CD4-positive, alpha-beta memory T cell (primary cell): ENCODE measurements at regions not wholly inside any gene's neighbourhood (a gene's known extent, or its start where the extent isn't known, plus 50 kb on each side); places are given as distances from the start of the nearest gene placed in this dataset.

ENCODE experiments used
- CTCF ChIA-PET: fragments of 350-600 bp; sonication (Branson Sonifier 250); formaldehyde crosslinking; loops from one replicate; lab custom pipeline; 2021; ENCODE audit warnings: inconsistent platforms; ENCODE audit not compliant: partially characterized antibody; lab: Charles Lee
- POLR2A ChIA-PET: fragments of 350-600 bp; sonication (Branson Sonifier 250); formaldehyde crosslinking; loops from one replicate; lab custom pipeline; 2021; ENCODE audit not compliant: partially characterized antibody; lab: Charles Lee
- DNase-seq, 5 donors: peaks; one replicate each; pipeline versions ENCODE4 v3.0.0 to v3.0.0-alpha.2; 2020 to 2022; ENCODE audit warnings: mixed read lengths in 1 of 5
- H3K27ac ChIP-seq: one replicate; pipeline ENCODE4 v1.7.0; 2013; ENCODE audit warnings: low read depth, low read length
- H3K27me3 ChIP-seq: 2 replicates; pipeline ENCODE4 v1.7.0; 2013; ENCODE audit warnings: mild to moderate bottlenecking, low read length, moderate library complexity; ENCODE audit not compliant: insufficient read depth
- H3K36me3 ChIP-seq: 2 replicates; pipeline ENCODE4 v1.7.0; 2013; ENCODE audit warnings: mild to moderate bottlenecking, low read length, moderate library complexity; ENCODE audit not compliant: insufficient read depth
- H3K4me1 ChIP-seq: 2 replicates; pipeline ENCODE4 v1.7.0; 2013; ENCODE audit warnings: mild to moderate bottlenecking, low read length, moderate library complexity; ENCODE audit not compliant: insufficient read depth
- H3K4me3 ChIP-seq, 2 donors: one replicate each; pipeline ENCODE4 v1.7.0; 2013; ENCODE audit warnings: low read length in 2 of 2, mild to moderate bottlenecking in 1 of 2
- H3K9me3 ChIP-seq, 2 donors: one replicate each; pipeline ENCODE4 v1.7.0; 2013; ENCODE audit warnings: low read length in 2 of 2, control low read depth in 1 of 2; ENCODE audit not compliant: control insufficient read depth in 1 of 2
- H3K27ac Mint-ChIP-seq, 7 donors: one replicate each; pipeline ENCODE4 v1.8.0; 2020 to 2021; ENCODE audit warnings: mixed read lengths in 7 of 7, mild to moderate bottlenecking in 6 of 7, inconsistent platforms in 3 of 7, moderate library complexity in 3 of 7
- H3K27me3 Mint-ChIP-seq, 2 donors: one replicate each; pipeline ENCODE4 v1.8.0; 2020 to 2021; ENCODE audit warnings: mixed read lengths in 2 of 2
- H3K36me3 Mint-ChIP-seq, 2 donors: one replicate each; pipeline ENCODE4 v1.8.0; 2020 to 2021; ENCODE audit warnings: mixed read lengths in 2 of 2, inconsistent platforms in 1 of 2, mild to moderate bottlenecking in 1 of 2
- H3K4me1 Mint-ChIP-seq, 4 donors: one replicate each; pipeline ENCODE4 v1.8.0; 2020 to 2021; ENCODE audit warnings: mixed read lengths in 4 of 4, mild to moderate bottlenecking in 1 of 4
- H3K4me3 Mint-ChIP-seq, 8 donors: one replicate each; pipeline ENCODE4 v1.8.0; 2020 to 2021; ENCODE audit warnings: mixed read lengths in 8 of 8, mild to moderate bottlenecking in 7 of 8, moderate library complexity in 6 of 8, inconsistent platforms in 3 of 8
- H3K9me3 Mint-ChIP-seq, 8 donors: one replicate each; pipeline ENCODE4 v1.8.0; 2020 to 2021; ENCODE audit warnings: mixed read lengths in 8 of 8, mild to moderate bottlenecking in 5 of 8, inconsistent platforms in 3 of 8, moderate library complexity in 1 of 8
- intact Hi-C: fragments of 100-400 bp; cut with micrococcal nuclease; formaldehyde crosslinking; loops from one replicate; pipeline ENCODE4 v1.15.1; 2023

GRCh38 chr2:43021791-43022509, 204.5 kb downstream of the ZFP36L2 start:
- Mint-ChIP-seq H3K4me3 (no peak overlapping the region), H3K9me3 (peaks cover 0 to 18% (median 11%) of the 10 kb centered on the region in 8 donors), H3K27me3 (peaks cover 0 to 2% of the 10 kb centered on the region in 2 donors), H3K36me3 (peaks cover 0 to 3% of the 10 kb centered on the region in 2 donors), H3K27ac (peak overlapping the region in 1 of 7 donors; percentile 25), H3K4me1 (peaks cover 4 to 10% (median 7%) of the 10 kb centered on the region in 4 donors)
- no peaks in the 10 kb centered on the region for H3K9me3 ChIP-seq
- intact Hi-C loops: loop anchor here (5.0 kb wide), 1 partner anchor 460 kb away; no protein-coding TSS in a partner anchor
- no peak overlapping the region for H3K4me3 ChIP-seq
- CTCF ChIA-PET: no interaction called here
- no peaks in the 10 kb centered on the region for H3K36me3 ChIP-seq
- DNase-seq: no peak
- H3K27ac ChIP-seq: no peak overlapping the region
- POLR2A ChIA-PET: no interaction called here
- no peaks in the 10 kb centered on the region for H3K27me3 ChIP-seq
- peaks cover 3% of the 10 kb centered on the region for H3K4me1 ChIP-seq

- peaks cover 3% of the 10 kb centered on the region for H3K4me1 ChIP-seq
Observed at GRCh38 chr2:43020990-43021669, 205.3 kb downstream of the ZFP36L2 start.

DNA sequence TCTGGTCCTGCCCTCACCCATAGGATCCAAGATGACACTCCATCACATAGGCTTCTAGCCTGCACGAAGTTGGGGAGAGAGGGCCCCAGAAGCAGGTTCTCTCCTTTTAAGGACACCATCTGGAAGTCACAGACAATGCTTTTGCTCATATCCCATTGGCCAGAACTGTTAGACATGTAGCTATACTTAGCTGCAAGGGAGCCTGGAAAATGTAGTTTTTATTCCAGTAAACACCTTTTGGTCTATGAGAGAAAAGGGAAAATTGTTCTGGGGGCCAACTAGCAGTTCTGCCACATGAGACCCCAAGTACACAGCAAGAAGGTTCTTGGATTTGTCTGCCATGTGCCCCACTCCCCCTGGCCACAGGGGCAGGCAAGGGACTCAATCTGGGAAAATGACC, 206.1 kb downstream of the ZFP36L2 start:
- CTCF ChIA-PET: no interaction called here
- Histone ChIP-seq H3K27me3 (no peaks in the 10 kb centered on the region), H3K36me3 (no peaks in the 10 kb centered on the region), H3K4me1 (peaks cover 3% of the 10 kb centered on the region), H3K4me3 (no peak overlapping the region), H3K27ac (no peak overlapping the region), H3K9me3 (no peaks in the 10 kb centered on the region)
- DNase-seq: no peak
- Mint-ChIP-seq H3K27ac (no peak overlapping the region), H3K4me1 (peaks cover 4 to 10% (median 7%) of the 10 kb centered on the region in 4 donors), H3K36me3 (peaks cover 0 to 3% of the 10 kb centered on the region in 2 donors), H3K27me3 (peaks cover 0 to 2% of the 10 kb centered on the region in 2 donors), H3K9me3 (peaks cover 0 to 18% (median 11%) of the 10 kb centered on the region in 8 donors), H3K4me3 (no peak overlapping the region)
- POLR2A ChIA-PET: no interaction called here
- intact Hi-C loops: loop anchor here (5.0 kb wide), 1 partner anchor 462 kb away; no protein-coding TSS in a partner anchor

More at GRCh38 chr2:43020990-43021669, 205.3 kb downstream of the ZFP36L2 start:
- Mint-ChIP-seq H3K4me1 (peaks cover 4 to 10% (median 7%) of the 10 kb centered on the region in 4 donors), H3K4me3 (no peak overlapping the region), H3K27me3 (peaks cover 0 to 2% of the 10 kb centered on the region in 2 donors), H3K9me3 (peaks cover 0 to 18% (median 11%) of the 10 kb centered on the region in 8 donors), H3K27ac (peak overlapping the region in 1 of 7 donors; percentile 59), H3K36me3 (peaks cover 0 to 3% of the 10 kb centered on the region in 2 donors)
- H3K36me3 ChIP-seq: no peaks in the 10 kb centered on the region
- ChIA-PET POLR2A (no interaction called here), CTCF (no interaction called here)
- no peaks in the 10 kb centered on the region for H3K27me3 ChIP-seq
- no peak overlapping the region for H3K27ac ChIP-seq
- no peak overlapping the region for H3K4me3 ChIP-seq
- H3K9me3 ChIP-seq: no peaks in the 10 kb centered on the region
- intact Hi-C loops: loop anchor here (5.0 kb wide), 1 partner anchor 461 kb away; no protein-coding TSS in a partner anchor
- no peak for DNase-seq

- Mint-ChIP-seq H3K27me3 (peaks cover 0 to 2% of the 10 kb centered on the region in 2 donors), H3K4me1 (peaks cover 0 to 3% (median 1%) of the 10 kb centered on the region in 4 donors), H3K9me3 (peaks cover 0 to 16% (median 11%) of the 10 kb centered on the region in 8 donors), H3K36me3 (peaks cover 0 to 3% of the 10 kb centered on the region in 2 donors), H3K27ac (no peak overlapping the region), H3K4me3 (no peak overlapping the region)
- Histone ChIP-seq H3K4me1 (peaks cover under 1% of the 10 kb centered on the region), H3K36me3 (no peaks in the 10 kb centered on the region), H3K27me3 (no peaks in the 10 kb centered on the region), H3K4me3 (no peak overlapping the region), H3K9me3 (no peaks in the 10 kb centered on the region), H3K27ac (no peak overlapping the region)
- no peak for DNase-seq
- CTCF ChIA-PET: no interaction called here
- intact Hi-C loops: loop anchor here (5.0 kb wide), 1 partner anchor 463 kb away; no protein-coding TSS in a partner anchor
- POLR2A ChIA-PET: no interaction called here
Observed at GRCh38 chr2:43019536-43020183, 206.7 kb downstream of the ZFP36L2 start.

DNA sequence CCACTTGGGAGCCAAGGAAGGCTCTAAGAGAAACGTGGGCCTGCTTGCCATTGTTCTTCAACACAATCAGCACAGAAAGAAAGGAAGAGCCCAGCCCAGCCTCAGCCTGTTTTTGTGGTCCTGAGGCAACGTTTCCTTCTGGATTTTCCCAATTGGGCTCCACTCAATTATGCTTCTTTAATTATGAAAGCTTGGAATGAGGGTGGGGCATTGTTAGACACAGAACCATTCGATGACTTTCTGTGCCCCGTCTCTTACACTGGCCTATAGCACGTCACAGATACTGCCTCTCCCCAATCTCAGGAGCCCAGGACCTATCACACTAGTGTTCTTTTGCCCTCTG, 207.4 kb downstream of the ZFP36L2 start:
- Histone ChIP-seq H3K36me3 (no peaks in the 10 kb centered on the region), H3K9me3 (no peaks in the 10 kb centered on the region), H3K27me3 (no peaks in the 10 kb centered on the region), H3K4me1 (no peaks in the 10 kb centered on the region), H3K4me3 (no peak overlapping the region), H3K27ac (no peak overlapping the region)
- Mint-ChIP-seq H3K27ac (no peak overlapping the region), H3K4me1 (no peaks in the 10 kb centered on the region), H3K27me3 (peaks cover 0 to 2% of the 10 kb centered on the region in 2 donors), H3K9me3 (peaks cover 0 to 16% (median 11%) of the 10 kb centered on the region in 8 donors), H3K36me3 (peaks cover 0 to 3% of the 10 kb centered on the region in 2 donors), H3K4me3 (no peak overlapping the region)
- POLR2A ChIA-PET: no interaction called here
- intact Hi-C loops: no loop called here
- DNase-seq: no peak
- CTCF ChIA-PET: interaction anchor here (0.8 kb wide), 1 partner anchor 466 kb away, joined by 3 read pairs; no protein-coding TSS in a partner anchor

DNA sequence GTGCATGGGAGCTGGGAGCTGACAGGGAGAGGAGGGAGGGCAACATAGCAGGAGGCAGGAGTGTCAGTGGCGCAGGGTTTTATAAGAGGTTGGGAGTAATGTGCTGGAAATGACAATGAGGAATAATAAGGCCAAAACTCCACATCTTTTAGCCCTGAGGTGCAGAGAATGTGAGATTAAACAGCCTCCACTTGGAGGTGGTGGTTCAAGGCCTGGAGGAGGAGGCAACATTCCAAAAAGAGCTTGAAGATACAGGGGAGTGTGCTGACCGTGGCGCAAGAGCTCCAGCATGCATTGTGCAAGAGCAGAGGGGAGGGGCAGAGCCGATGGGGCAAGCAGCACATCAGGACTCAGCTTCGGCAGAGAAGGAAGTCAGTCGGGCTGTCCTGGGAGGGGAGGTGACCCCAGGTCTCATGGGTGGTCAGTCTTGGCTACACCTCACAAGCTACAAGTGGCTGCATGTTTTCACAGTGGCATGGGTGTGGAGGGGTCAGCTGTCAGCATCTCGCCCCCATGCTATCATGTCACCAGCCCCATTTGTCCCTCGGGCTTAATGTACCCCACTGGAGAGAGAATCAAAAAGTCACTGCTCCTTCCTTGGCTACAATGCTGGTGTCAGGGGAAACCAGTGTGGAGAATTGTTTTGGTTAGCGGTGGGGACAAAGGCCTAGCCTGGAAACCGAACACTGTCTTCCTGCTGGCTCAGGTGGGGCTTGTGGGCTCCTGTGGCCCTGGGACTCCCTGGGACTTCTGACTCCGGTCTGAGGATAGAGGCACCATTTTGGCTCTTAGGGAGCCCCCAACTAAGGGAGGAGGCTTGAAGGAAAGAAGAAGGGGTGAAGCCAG, 208.0 kb downstream of the ZFP36L2 start:
- no peak overlapping the region for H3K27ac ChIP-seq
- intact Hi-C loops: no loop called here
- Mint-ChIP-seq H3K27me3 (peaks cover 0 to 2% of the 10 kb centered on the region in 2 donors), H3K36me3 (peaks cover 0 to 3% of the 10 kb centered on the region in 2 donors), H3K4me3 (no peak overlapping the region), H3K4me1 (no peaks in the 10 kb centered on the region), H3K27ac (no peak overlapping the region), H3K9me3 (peaks cover 0 to 16% (median 11%) of the 10 kb centered on the region in 8 donors)
- H3K36me3 ChIP-seq: no peaks in the 10 kb centered on the region
- DNase-seq: no peak
- CTCF ChIA-PET: interaction anchor here (0.8 kb wide), 1 partner anchor 467 kb away, joined by 3 read pairs; no protein-coding TSS in a partner anchor
- no peaks in the 10 kb centered on the region for H3K4me1 ChIP-seq
- H3K9me3 ChIP-seq: no peaks in the 10 kb centered on the region
- no peak overlapping the region for H3K4me3 ChIP-seq
- H3K27me3 ChIP-seq: no peaks in the 10 kb centered on the region
- POLR2A ChIA-PET: no interaction called here
